Body of pancreas (tissue), 4 donors: ENCODE measurements at regions not wholly inside any gene's neighbourhood (a gene's known extent, or its start where the extent isn't known, plus 50 kb on each side); places are given as distances from the start of the nearest gene placed in this dataset.

ENCODE experiments used
- ATAC-seq: fragments of 150-250 bp; one replicate; pipeline ENCODE4 v1.9.1; 2016
- DNase-seq, 4 donors: peaks; one replicate each; pipeline ENCODE4 v3.0.0-alpha.2; 2019
- H3K27ac ChIP-seq, 4 donors: fragments of 200-600 bp; sonication (generic); 1 replicate in 3 of 4; 2 replicates in 1 of 4; pipeline versions ENCODE4 v1.5.1 to v1.6.1; 2016 to 2019; ENCODE audit warnings: mild to moderate bottlenecking in 1 of 4, mixed read lengths in 1 of 4, moderate library complexity in 1 of 4
- H3K27me3 ChIP-seq, 2 donors: fragments of 200-600 bp; sonication (generic); one replicate each; pipeline ENCODE4 v1.6.0; 2016; ENCODE audit warnings: mild to moderate bottlenecking in 1 of 2
- H3K36me3 ChIP-seq, 2 donors: fragments of 200-600 bp; sonication (generic); replicated peaks in 1 of 2; 2 replicates each; pipeline ENCODE4 v1.5.1; 2016; ENCODE audit warnings: low read depth in 2 of 2; ENCODE audit not compliant: insufficient read depth in 1 of 2
- H3K4me1 ChIP-seq: fragments of 200-600 bp; sonication (generic); one replicate; pipeline ENCODE4 v1.6.0; 2016
- H3K4me3 ChIP-seq, 2 donors: fragments of 200-600 bp; sonication (generic); 1 replicate in 1 of 2; 2 replicates in 1 of 2; pipeline ENCODE4 v1.5.1; 2016 to 2019
- H3K9me3 ChIP-seq, 3 donors: fragments of 200-600 bp; sonication (generic); 1 replicate in 2 of 3; 2 replicates in 1 of 3; pipeline ENCODE4 v1.5.1; 2016
- POLR2A ChIP-seq, 3 donors: fragments of 450-650 bp; IDR thresholded peaks; one replicate each; pipeline ENCODE4 v1.6.1; 2016; ENCODE audit warnings: antibody characterized with exemption in 3 of 3, mild to moderate bottlenecking in 2 of 3
- WGBS, 2 donors: methylation state at CpG; one replicate each; pipeline ENCODE4 v1.1.5; 2017; 5-methylcytosine and 5-hydroxymethylcytosine counted together
- intact Hi-C: fragments of 100-400 bp; cut with DNase I; formaldehyde crosslinking; loops from one replicate; pipeline ENCODE4 v1.15.1; 2023
- TF ChIP-seq, protein P1 (sequence below), 7 experiments: fragments of 450-650 bp in 4 of 7; fragments of 200-600 bp in 3 of 7; sonication (generic) in 3 of 7; IDR thresholded peaks; one replicate each; pipeline ENCODE4 v1.5.1; 2016 to 2019; ENCODE audit warnings: antibody characterized with exemption in 7 of 7

DNA sequence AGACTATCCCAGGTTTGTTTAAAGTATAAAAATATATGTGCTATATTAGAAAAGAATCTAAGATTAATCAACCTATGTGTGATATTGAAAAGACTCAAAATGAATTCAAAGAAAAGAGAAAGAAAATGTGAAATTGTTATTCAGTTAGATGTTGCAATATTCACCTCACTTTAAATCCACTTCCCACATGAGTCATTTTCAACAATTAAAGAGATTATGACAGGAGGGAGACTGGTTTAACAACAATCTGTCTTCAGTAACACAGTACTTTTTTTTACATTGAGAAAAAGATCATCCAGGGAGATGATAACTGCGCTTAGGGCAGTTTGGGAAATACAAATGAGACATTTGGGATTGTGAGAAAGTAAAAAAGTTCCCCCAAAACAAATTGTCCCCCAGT is 1246.2 kb downstream of the SLITRK1 start:
- Histone ChIP-seq H3K27ac (no peak overlapping the region), H3K9me3 (no peaks in the 10 kb centered on the region), H3K27me3 (no peaks in the 10 kb centered on the region), H3K4me3 (no peak overlapping the region), H3K4me1 (no peaks in the 10 kb centered on the region), H3K36me3 (no peaks in the 10 kb centered on the region)
- intact Hi-C loops: no loop called here
- no peak for ATAC-seq
- 71 to 85% methylated on average over 1 of the region's 1 CpG for WGBS, 2 donors
- DNase-seq: no peak
- TF ChIP-seq, protein P1, sequence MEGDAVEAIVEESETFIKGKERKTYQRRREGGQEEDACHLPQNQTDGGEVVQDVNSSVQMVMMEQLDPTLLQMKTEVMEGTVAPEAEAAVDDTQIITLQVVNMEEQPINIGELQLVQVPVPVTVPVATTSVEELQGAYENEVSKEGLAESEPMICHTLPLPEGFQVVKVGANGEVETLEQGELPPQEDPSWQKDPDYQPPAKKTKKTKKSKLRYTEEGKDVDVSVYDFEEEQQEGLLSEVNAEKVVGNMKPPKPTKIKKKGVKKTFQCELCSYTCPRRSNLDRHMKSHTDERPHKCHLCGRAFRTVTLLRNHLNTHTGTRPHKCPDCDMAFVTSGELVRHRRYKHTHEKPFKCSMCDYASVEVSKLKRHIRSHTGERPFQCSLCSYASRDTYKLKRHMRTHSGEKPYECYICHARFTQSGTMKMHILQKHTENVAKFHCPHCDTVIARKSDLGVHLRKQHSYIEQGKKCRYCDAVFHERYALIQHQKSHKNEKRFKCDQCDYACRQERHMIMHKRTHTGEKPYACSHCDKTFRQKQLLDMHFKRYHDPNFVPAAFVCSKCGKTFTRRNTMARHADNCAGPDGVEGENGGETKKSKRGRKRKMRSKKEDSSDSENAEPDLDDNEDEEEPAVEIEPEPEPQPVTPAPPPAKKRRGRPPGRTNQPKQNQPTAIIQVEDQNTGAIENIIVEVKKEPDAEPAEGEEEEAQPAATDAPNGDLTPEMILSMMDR (IDR thresholded peaks at IDR 0.05): no peak

DNA sequence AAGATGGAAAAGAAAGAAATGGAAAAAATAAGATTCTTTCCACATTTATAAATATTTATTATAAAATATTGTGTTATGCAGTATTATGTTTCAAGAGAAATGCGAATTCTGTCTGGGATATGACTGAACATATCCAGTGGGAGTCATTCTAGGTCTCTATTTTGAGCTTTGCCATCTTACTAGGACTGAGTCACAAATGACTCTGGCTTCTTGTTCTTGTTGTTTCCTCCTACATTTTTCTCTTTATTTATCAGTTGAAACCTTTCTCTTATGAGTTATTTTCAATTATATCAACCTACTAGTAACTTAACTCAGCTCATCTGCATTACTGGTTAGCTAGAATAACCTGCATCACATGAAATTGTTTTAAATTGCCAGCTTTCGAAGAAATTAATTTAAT is 1247.3 kb downstream of the SLITRK1 start:
- H3K9me3 ChIP-seq: no peaks in the 10 kb centered on the region
- no peak for DNase-seq
- intact Hi-C loops: no loop called here
- 52 to 72% methylated on average over 2 of the region's 2 CpGs for WGBS, 2 donors
- no peak overlapping the region for H3K4me3 ChIP-seq
- H3K36me3 ChIP-seq: no peaks in the 10 kb centered on the region
- TF ChIP-seq POLR2A (IDR thresholded peaks at IDR 0.05): no peak
- TF ChIP-seq, protein P1 (IDR thresholded peaks at IDR 0.05): no peak
- H3K27me3 ChIP-seq: no peaks in the 10 kb centered on the region
- H3K27ac ChIP-seq: no peak overlapping the region
- ATAC-seq: no peak
- no peaks in the 10 kb centered on the region for H3K4me1 ChIP-seq

DNA sequence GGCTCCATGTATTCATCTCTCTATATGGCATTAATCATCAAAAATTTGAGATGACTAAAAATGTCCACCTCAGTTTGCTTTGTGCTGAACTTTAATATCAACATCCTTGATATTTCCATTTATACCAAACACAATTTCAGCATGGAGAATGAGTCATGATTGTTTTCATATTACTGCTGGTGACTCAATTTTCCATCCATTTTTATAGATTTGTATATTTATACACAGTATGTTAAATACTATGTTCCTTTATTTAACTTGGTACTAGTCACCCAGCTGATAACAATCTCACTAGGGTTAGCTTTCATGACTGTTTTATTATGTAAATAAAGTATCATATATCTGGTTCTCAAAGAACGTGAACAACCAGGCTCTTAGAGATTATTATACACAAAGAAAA is 1255.1 kb downstream of the SLITRK1 start:
- H3K27me3 ChIP-seq: no peaks in the 10 kb centered on the region
- intact Hi-C loops: no loop called here
- no peak for DNase-seq
- WGBS, 2 donors: 13 to 14% methylated on average over 1 of the region's 1 CpG
- no peaks in the 10 kb centered on the region for H3K4me1 ChIP-seq
- no peak for TF ChIP-seq POLR2A (IDR thresholded peaks at IDR 0.05)
- TF ChIP-seq, protein P1 (IDR thresholded peaks at IDR 0.05): no peak
- no peaks in the 10 kb centered on the region for H3K9me3 ChIP-seq
- no peak overlapping the region for H3K27ac ChIP-seq
- no peak for ATAC-seq
- H3K4me3 ChIP-seq: no peak overlapping the region
- H3K36me3 ChIP-seq: no peaks in the 10 kb centered on the region

DNA sequence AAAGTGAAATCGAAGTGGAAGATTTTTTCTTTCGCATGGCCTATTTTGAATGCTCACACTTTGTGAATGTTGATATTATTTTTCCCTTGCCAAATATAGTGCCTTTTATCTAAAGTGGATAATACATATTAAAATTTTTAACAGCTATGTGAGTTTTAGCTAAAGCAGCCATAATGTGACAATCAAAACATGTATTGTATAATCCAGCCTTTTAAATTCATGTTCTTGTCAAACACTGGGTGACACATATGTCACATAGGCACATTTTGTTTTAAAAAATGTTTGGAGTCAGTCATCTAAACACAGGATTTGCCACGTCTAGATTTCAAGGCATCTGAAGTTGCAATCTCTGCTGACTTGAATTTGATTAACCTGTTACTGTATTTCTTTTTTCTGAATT is 1256.6 kb downstream of the SLITRK1 start:
- no peaks in the 10 kb centered on the region for H3K4me1 ChIP-seq
- H3K27me3 ChIP-seq: no peaks in the 10 kb centered on the region
- ATAC-seq (no peak), DNase-seq (no peak)
- intact Hi-C loops: no loop called here
- H3K36me3 ChIP-seq: no peaks in the 10 kb centered on the region
- H3K27ac ChIP-seq: no peak overlapping the region
- no peak overlapping the region for H3K4me3 ChIP-seq
- TF ChIP-seq POLR2A (IDR thresholded peaks at IDR 0.05): no peak
- TF ChIP-seq, protein P1 (IDR thresholded peaks at IDR 0.05): no peak
- 57 to 63% methylated on average over 3 of the region's 3 CpGs for WGBS, 2 donors
- no peaks in the 10 kb centered on the region for H3K9me3 ChIP-seq

DNA sequence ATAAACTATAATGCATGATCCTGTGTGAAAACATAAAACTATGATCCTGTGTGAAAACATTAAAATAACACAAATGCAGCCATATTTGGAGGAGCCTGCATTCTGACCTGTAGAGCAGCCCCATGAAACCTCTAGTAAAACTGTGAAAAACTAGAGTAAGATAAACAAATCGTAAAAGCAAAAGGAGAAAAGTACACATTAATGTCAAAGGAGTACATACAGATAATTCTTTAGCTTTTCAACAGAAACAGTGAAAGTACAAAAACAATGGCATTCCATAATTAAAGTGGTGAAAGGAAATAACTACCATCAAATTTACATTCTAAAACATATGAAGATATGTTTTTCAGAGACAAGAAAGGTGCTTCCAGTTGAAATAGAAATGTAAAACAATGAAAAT is 1267.2 kb downstream of the SLITRK1 start:
- no peaks in the 10 kb centered on the region for H3K36me3 ChIP-seq
- no peaks in the 10 kb centered on the region for H3K27me3 ChIP-seq
- 13 to 26% methylated on average over 1 of the region's 1 CpG for WGBS, 2 donors
- no peak for TF ChIP-seq POLR2A (IDR thresholded peaks at IDR 0.05)
- TF ChIP-seq, protein P1 (IDR thresholded peaks at IDR 0.05): no peak
- intact Hi-C loops: no loop called here
- H3K27ac ChIP-seq: no peak overlapping the region
- ATAC-seq (no peak), DNase-seq (no peak)
- no peak overlapping the region for H3K4me3 ChIP-seq
- no peaks in the 10 kb centered on the region for H3K9me3 ChIP-seq
- H3K4me1 ChIP-seq: no peaks in the 10 kb centered on the region
